SK-N-SH (cell line): ENCODE measurements at regions not wholly inside any gene's neighbourhood (a gene's known extent, or its start where the extent isn't known, plus 50 kb on each side); places are given as distances from the start of the nearest gene placed in this dataset.

ENCODE experiments used
- CTCF ChIA-PET: fragments of 300-600, 350-600 bp; formaldehyde crosslinking; extraction: SDS; loops from one replicate; lab custom pipeline; 2021; lab: Yijun Ruan, JAX
- POLR2A ChIA-PET: fragments of 350-600 bp; sonication (Branson Sonifier 250); formaldehyde crosslinking; extraction: SDS; loops from one replicate; lab custom pipeline; 2020; ENCODE audit warnings: antibody characterized with exemption, inconsistent platforms; lab: Yijun Ruan, JAX
- DNase-seq: peaks from one replicate; pipeline ENCODE4 v3.0.0; 2012
- H2AFZ ChIP-seq: fragments of 200-600 bp; sonication (generic); 2 replicates; pipeline ENCODE4 v1.8.1; 2016; ENCODE audit warnings: antibody characterized with exemption, mild to moderate bottlenecking, low read depth
- H3F3A ChIP-seq: fragments of 200-600 bp; sonication (generic); replicated peaks from 2 replicates; pipeline ENCODE3; 2016; ENCODE audit warnings: antibody characterized with exemption, mild to moderate bottlenecking; ENCODE audit not compliant: insufficient read depth
- H3K27ac ChIP-seq, 2 experiments: fragments of 200-500 bp in 1 of 2; fragments of 200-600 bp in 1 of 2; sonication (Bioruptor generic) in 1 of 2; sonication (generic), shearing (Covaris generic) in 1 of 2; 2 replicates each; pipeline versions ENCODE4 v1.5.1 to v1.6.1; 2014 to 2016; ENCODE audit warnings: low read depth in 2 of 2, inconsistent platforms in 1 of 2, low read length in 1 of 2, mild to moderate bottlenecking in 1 of 2, mixed read lengths in 1 of 2
- H3K27me3 ChIP-seq: fragments of 200-600 bp; sonication (generic), shearing (Covaris generic); 2 replicates; pipeline ENCODE4 v1.6.1; 2016; ENCODE audit warnings: mixed run types; ENCODE audit not compliant: insufficient read depth
- H3K36me3 ChIP-seq, 2 experiments: fragments of 200-500 bp in 1 of 2; fragments of 200-600 bp in 1 of 2; sonication (Bioruptor generic) in 1 of 2; sonication (generic) in 1 of 2; replicated peaks in 1 of 2; 2 replicates each; pipeline versions ENCODE3 to v1.5.1; 2014 to 2016; ENCODE audit warnings: low read length in 1 of 2, mild to moderate bottlenecking in 1 of 2; ENCODE audit not compliant: insufficient read depth in 2 of 2, control insufficient read depth in 1 of 2
- H3K4me1 ChIP-seq, 2 experiments: fragments of 200-500 bp in 1 of 2; fragments of 200-600 bp in 1 of 2; sonication (Bioruptor generic) in 1 of 2; sonication (generic), shearing (Covaris generic) in 1 of 2; 2 replicates each; pipeline versions ENCODE4 v1.5.1 to v1.6.1; 2014 to 2016; ENCODE audit warnings: low read depth in 1 of 2, low read length in 1 of 2, mixed run types in 1 of 2; ENCODE audit not compliant: insufficient read depth in 2 of 2, control insufficient read depth in 1 of 2
- H3K4me2 ChIP-seq: fragments of 200-600 bp; sonication (generic), shearing (Covaris generic); 2 replicates; pipeline ENCODE4 v1.6.1; 2017; ENCODE audit warnings: mixed run types
- H3K4me3 ChIP-seq, 2 experiments: fragments of 200-500 bp in 1 of 2; fragments of 200-600 bp in 1 of 2; sonication (Bioruptor generic) in 1 of 2; sonication (generic), shearing (Covaris generic) in 1 of 2; 2 replicates each; pipeline versions ENCODE4 v1.5.1 to v1.8.1; 2014 to 2016; ENCODE audit warnings: low read depth in 2 of 2, inconsistent platforms in 1 of 2, low read length in 1 of 2, mild to moderate bottlenecking in 1 of 2, mixed read lengths in 1 of 2, moderate library complexity in 1 of 2
- H3K79me2 ChIP-seq: fragments of 200-600 bp; sonication (generic); 2 replicates; pipeline ENCODE4 v1.8.1; 2017; ENCODE audit warnings: mild to moderate bottlenecking; ENCODE audit not compliant: insufficient read depth
- H3K9ac ChIP-seq: fragments of 200-600 bp; sonication (generic); 2 replicates; pipeline ENCODE4 v1.6.1; 2017; ENCODE audit warnings: mixed run types
- H3K9me2 ChIP-seq: fragments of 200-600 bp; sonication (generic); 2 replicates; pipeline ENCODE4 v1.6.1; 2017; ENCODE audit warnings: mixed run types
- H3K9me3 ChIP-seq: fragments of 200-600 bp; sonication (generic); 2 replicates; pipeline ENCODE4 v1.6.1; 2017; ENCODE audit warnings: mixed run types, mild to moderate bottlenecking, moderate library complexity
- H4K20me1 ChIP-seq: fragments of 200-600 bp; sonication (generic); 2 replicates; pipeline ENCODE4 v1.6.1; 2017; ENCODE audit warnings: mild to moderate bottlenecking, mixed run types; ENCODE audit not compliant: insufficient read depth
- CHD2 ChIP-seq: fragments of 150-350 bp; IDR thresholded peaks from 2 replicates; pipeline ENCODE4 v1.6.1; 2018; ENCODE audit warnings: low read length; ENCODE audit not compliant: partially characterized antibody
- ELF1 ChIP-seq: IDR thresholded peaks from 2 replicates; pipeline ENCODE4 v1.4.0; 2012
- EP300 ChIP-seq, 2 experiments: IDR thresholded peaks; 2 replicates each; pipeline versions ENCODE4 v1.4.0 to v1.6.1; 2012; ENCODE audit warnings: borderline replicate concordance in 1 of 2, low read depth in 1 of 2, low read length in 1 of 2
- FOXJ3 ChIP-seq: sonication (generic); formaldehyde crosslinking; IDR thresholded peaks from 2 replicates; pipeline ENCODE4 v1.5.1; 2020; ENCODE audit warnings: mild to moderate bottlenecking, missing genetic modification reagents
- FOXM1 ChIP-seq: IDR thresholded peaks from 2 replicates; pipeline ENCODE4 v1.4.0; 2012; ENCODE audit warnings: low read depth, mild to moderate bottlenecking
- IRF3 ChIP-seq: fragments of 150-350 bp; IDR thresholded peaks from 2 replicates; pipeline ENCODE4 v1.6.1; 2016; ENCODE audit warnings: mild to moderate bottlenecking, low read depth, low read length
- JUND ChIP-seq: IDR thresholded peaks from 2 replicates; pipeline ENCODE4 v1.4.0; 2012
- RAD21 ChIP-seq: IDR thresholded peaks from 2 replicates; pipeline ENCODE4 v1.6.1; 2012; ENCODE audit warnings: mild to moderate bottlenecking, low read length
- RCOR1 ChIP-seq: fragments of 150-350 bp; IDR thresholded peaks from 2 replicates; pipeline ENCODE4 v1.6.1; 2017; ENCODE audit warnings: antibody characterized with exemption, low read length
- REST ChIP-seq: IDR thresholded peaks from 2 replicates; pipeline ENCODE4 v1.6.1; 2012; ENCODE audit warnings: mild to moderate bottlenecking, low read depth, low read length, moderate library complexity
- RFX5 ChIP-seq: IDR thresholded peaks from 2 replicates; pipeline ENCODE4 v1.6.1; 2012; ENCODE audit warnings: mild to moderate bottlenecking, improper control_type of control experiment, low read length
- WGBS: methylation state at CpG from one replicate; pipeline ENCODE4 v1.1.6; 2017; ENCODE audit warnings: low lambda C conversion rate; 5-methylcytosine and 5-hydroxymethylcytosine counted together
- TF ChIP-seq, protein P1 (sequence below): fragments of 150-350 bp; IDR thresholded peaks from 2 replicates; pipeline ENCODE4 v1.6.1; 2017; ENCODE audit warnings: antibody characterized with exemption, low read length, low read depth, borderline replicate concordance

- POLR2A ChIA-PET: no interaction called here
- CTCF ChIA-PET: interaction anchor here (0.8 kb wide), 1 partner anchor 10 kb away, joined by 3 read pairs; no protein-coding TSS in a partner anchor
- no peak overlapping the region for H3K4me2 ChIP-seq
- no peaks in the 10 kb centered on the region for H3K9me2 ChIP-seq
- no peak overlapping the region for H3K27ac ChIP-seq
- no peaks in the 10 kb centered on the region for H3K79me2 ChIP-seq
- no peaks in the 10 kb centered on the region for H3K27me3 ChIP-seq
- no peaks in the 10 kb centered on the region for H3F3A ChIP-seq
- TF ChIP-seq EP300 (IDR thresholded peaks at IDR 0.05; ENCODE audit: borderline replicate concordance in 1 of 2, low read depth in 1 of 2, low read length in 1 of 2): no peak
- TF ChIP-seq, all 33 proteins: peak for 0
- Histone ChIP-seq H3K9me3 (no peaks in the 10 kb centered on the region), H2AFZ (no peak overlapping the region), H4K20me1 (no peaks in the 10 kb centered on the region), H3K9ac (no peak overlapping the region), H3K4me3 (no peak overlapping the region), H3K36me3 (no peaks in the 10 kb centered on the region), H3K4me1 (no peaks in the 10 kb centered on the region)
- 100% methylated on average over 1 of the region's 1 CpG for WGBS
- DNase-seq: no peak
Measured at GRCh38 chr5:93904917-93905316, 163.5 kb upstream of the POU5F2 start.

- POLR2A ChIA-PET: no interaction called here
- no peaks in the 10 kb centered on the region for H3F3A ChIP-seq
- no peaks in the 10 kb centered on the region for H3K36me3 ChIP-seq
- H4K20me1 ChIP-seq: no peaks in the 10 kb centered on the region
- H3K79me2 ChIP-seq: no peaks in the 10 kb centered on the region
- H2AFZ ChIP-seq: no peak overlapping the region
- no peaks in the 10 kb centered on the region; a peak in 1 of 4 replicates for H3K4me1 ChIP-seq
- H3K9me2 ChIP-seq: no peaks in the 10 kb centered on the region
- no peaks in the 10 kb centered on the region for H3K9me3 ChIP-seq
- H3K4me3 ChIP-seq: no peak overlapping the region
- CTCF ChIA-PET: no interaction called here
- H3K27me3 ChIP-seq: no peaks in the 10 kb centered on the region
- WGBS: 90% methylated on average over 2 of the region's 2 CpGs
- H3K4me2 ChIP-seq: no peak overlapping the region
- TF ChIP-seq RAD21 (no peak), FOXJ3 (CRISPR knock-in tag) (no peak), ELF1 (no peak), RCOR1 (no peak), FOXM1 (no peak), CHD2 (no peak), JUND (no peak), REST (no peak), RFX5 (no peak), IRF3 (no peak)
- TF ChIP-seq, protein P1, sequence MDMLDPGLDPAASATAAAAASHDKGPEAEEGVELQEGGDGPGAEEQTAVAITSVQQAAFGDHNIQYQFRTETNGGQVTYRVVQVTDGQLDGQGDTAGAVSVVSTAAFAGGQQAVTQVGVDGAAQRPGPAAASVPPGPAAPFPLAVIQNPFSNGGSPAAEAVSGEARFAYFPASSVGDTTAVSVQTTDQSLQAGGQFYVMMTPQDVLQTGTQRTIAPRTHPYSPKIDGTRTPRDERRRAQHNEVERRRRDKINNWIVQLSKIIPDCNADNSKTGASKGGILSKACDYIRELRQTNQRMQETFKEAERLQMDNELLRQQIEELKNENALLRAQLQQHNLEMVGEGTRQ: no peak
- H3K27ac ChIP-seq: no peak overlapping the region
- DNase-seq: no peak
- H3K9ac ChIP-seq: no peak overlapping the region
Measured at GRCh38 chr5:93902288-93902687, 160.9 kb upstream of the POU5F2 start.
